B cell (primary cell): ENCODE measurements at regions not wholly inside any gene's neighbourhood (a gene's known extent, or its start where the extent isn't known, plus 50 kb on each side); places are given as distances from the start of the nearest gene placed in this dataset.

Experiments
- ATAC-seq: fragments of 200-7000 bp; cut with Tn5 transposase; one replicate; pipeline ENCODE4 v1.10.0; 2021; ENCODE audit warnings: low read depth, mild to moderate bottlenecking, moderate number of reproducible peaks, moderate library complexity
- CTCF ChIA-PET: fragments of 350-600 bp; sonication (Branson Sonifier 250); formaldehyde crosslinking; loops from one replicate; lab custom pipeline; 2021; ENCODE audit warnings: antibody characterized with exemption, inconsistent platforms; lab: Charles Lee
- POLR2A ChIA-PET: fragments of 350-600 bp; sonication (Branson Sonifier 250); formaldehyde crosslinking; loops from one replicate; lab custom pipeline; 2021; ENCODE audit warnings: antibody characterized with exemption; lab: Charles Lee
- DNase-seq: peaks from one replicate; pipeline ENCODE4 v3.0.0; 2013
- H2AFZ ChIP-seq: 2 replicates; pipeline ENCODE4 v1.6.1; 2012; ENCODE audit warnings: mild to moderate bottlenecking, low read depth, low read length; ENCODE audit not compliant: insufficient read depth, poor library complexity, severe bottlenecking
- H3K27ac ChIP-seq, 2 donors: 1 replicate in 1 of 2; 2 replicates in 1 of 2; pipeline ENCODE4 v1.5.1; 2012 to 2013; ENCODE audit warnings: low read length in 2 of 2, mild to moderate bottlenecking in 2 of 2, moderate library complexity in 1 of 2
- H3K27me3 ChIP-seq, 4 experiments: fragments of 200-600 bp in 1 of 4; sonication (generic) in 1 of 4; replicated peaks in 1 of 4; 1 replicate in 2 of 4; 2 replicates in 2 of 4; pipeline versions ENCODE4 v1.6.1 to v1.7.0; 2013 to 2016; ENCODE audit warnings: low read length in 3 of 4, mild to moderate bottlenecking in 2 of 4, mixed read lengths in 1 of 4, moderate library complexity in 1 of 4; ENCODE audit not compliant: insufficient read depth in 4 of 4, control insufficient read depth in 3 of 4; ENCODE audit errors: control extremely low read depth in 1 of 4
- H3K36me3 ChIP-seq, 2 experiments: replicated peaks in 1 of 2; 1 replicate in 1 of 2; 2 replicates in 1 of 2; pipeline versions ENCODE4 v1.6.1 to v1.7.1; 2013; ENCODE audit warnings: low read length in 1 of 2; ENCODE audit not compliant: insufficient read depth in 2 of 2, control insufficient read depth in 1 of 2; ENCODE audit errors: control extremely low read depth in 1 of 2, extremely low read depth in 1 of 2
- H3K4me1 ChIP-seq, 2 donors: fragments of 200-600 bp in 1 of 2; sonication (generic) in 1 of 2; 1 replicate in 1 of 2; 2 replicates in 1 of 2; pipeline versions ENCODE4 v1.5.1 to v1.6.1; 2013 to 2017; ENCODE audit warnings: low read length in 2 of 2; ENCODE audit not compliant: control insufficient read depth in 2 of 2, insufficient read depth in 2 of 2
- H3K4me2 ChIP-seq: replicated peaks from 2 replicates; pipeline ENCODE3; 2012; ENCODE audit warnings: mild to moderate bottlenecking, low read depth, low read length; ENCODE audit not compliant: poor library complexity, severe bottlenecking
- H3K4me3 ChIP-seq, 5 experiments: fragments of 200-600 bp in 1 of 5; sonication (generic) in 1 of 5; 1 replicate in 3 of 5; 2 replicates in 2 of 5; pipeline versions ENCODE4 v1.5.1 to v1.7.0; 2011 to 2016; ENCODE audit warnings: low read length in 4 of 5, mild to moderate bottlenecking in 4 of 5, low read depth in 2 of 5, control low read depth in 1 of 5, moderate library complexity in 1 of 5; ENCODE audit not compliant: insufficient read depth in 1 of 5; ENCODE audit errors: control extremely low read depth in 1 of 5, extremely low read depth in 1 of 5
- H3K79me2 ChIP-seq: fragments of 200-600 bp; sonication (generic); one replicate; pipeline ENCODE4 v1.6.0; 2016; ENCODE audit warnings: low read length; ENCODE audit not compliant: control insufficient read depth, insufficient read depth
- H3K9ac ChIP-seq: fragments of 200-600 bp; sonication (generic); 2 replicates; pipeline ENCODE4 v1.6.1; 2017; ENCODE audit warnings: mild to moderate bottlenecking, low read length, moderate library complexity
- H3K9me3 ChIP-seq, 3 donors: one replicate each; pipeline versions ENCODE4 v1.6.1 to v1.7.1; 2013; ENCODE audit warnings: low read length in 2 of 3; ENCODE audit not compliant: control insufficient read depth in 2 of 3, insufficient read depth in 1 of 3; ENCODE audit errors: control extremely low read depth in 1 of 3
- H4K20me1 ChIP-seq: 2 replicates; pipeline ENCODE4 v1.6.0; 2012; ENCODE audit warnings: mild to moderate bottlenecking, low read length; ENCODE audit not compliant: insufficient read depth, control insufficient read depth, poor library complexity, severe bottlenecking
- H3K27ac Mint-ChIP-seq: one replicate; pipeline ENCODE4 v1.8.0; 2021; ENCODE audit warnings: mixed read lengths
- H3K27me3 Mint-ChIP-seq: one replicate; pipeline ENCODE4 v1.8.0; 2021; ENCODE audit warnings: mixed read lengths
- H3K4me1 Mint-ChIP-seq: one replicate; pipeline ENCODE4 v1.8.0; 2021; ENCODE audit warnings: mixed read lengths
- H3K4me3 Mint-ChIP-seq: one replicate; pipeline ENCODE4 v1.8.0; 2021; ENCODE audit warnings: mixed read lengths
- H3K9me3 Mint-ChIP-seq: one replicate; pipeline ENCODE4 v1.8.0; 2022; ENCODE audit warnings: mixed read lengths; ENCODE audit not compliant: insufficient read depth
- EZH2 ChIP-seq: IDR thresholded peaks from 2 replicates; pipeline ENCODE4 v1.6.1; 2012; ENCODE audit warnings: borderline replicate concordance, low read depth, mild to moderate bottlenecking, moderate library complexity, low read length; ENCODE audit not compliant: insufficient read depth, poor library complexity, severe bottlenecking
- WGBS: methylation state at CpG from one replicate; pipeline ENCODE4 v1.1.5; 2013; ENCODE audit warnings: missing lambda C conversion rate; ENCODE audit not compliant: insufficient coverage; 5-methylcytosine and 5-hydroxymethylcytosine counted together
- intact Hi-C: fragments of 100-400 bp; cut with micrococcal nuclease; formaldehyde crosslinking; loops from one replicate; pipeline ENCODE4 v1.10.0; 2022
- TF ChIP-seq, protein P1 (sequence below): fragments of 200-600 bp; IDR thresholded peaks from one replicate; pipeline ENCODE4 v1.8.0; 2022; ENCODE audit warnings: antibody characterized with exemption, mild to moderate bottlenecking

GRCh38 chr4:33746979-33747378 is 2497.3 kb downstream of the ARAP2 start:
- DNase-seq (no peak), ATAC-seq (no peak)
- Histone ChIP-seq H3K4me3 (no peak overlapping the region), H3K9me3 (peaks cover 0 to 3% (median 0%) of the 10 kb centered on the region in 3 donors), H3K27me3 (no peaks in the 10 kb centered on the region), H3K36me3 (no peaks in the 10 kb centered on the region), H4K20me1 (no peaks in the 10 kb centered on the region), H3K79me2 (no peaks in the 10 kb centered on the region), H3K27ac (no peak overlapping the region), H3K4me2 (no peak overlapping the region), H3K4me1 (no peaks in the 10 kb centered on the region), H2AFZ (no peak overlapping the region), H3K9ac (no peak overlapping the region)
- CTCF ChIA-PET, result no interaction called here
- WGBS, result 63% methylated on average over 1 of the region's 2 CpGs
- POLR2A ChIA-PET, result no interaction called here
- Mint-ChIP-seq H3K4me3 (no peak overlapping the region), H3K4me1 (no peaks in the 10 kb centered on the region), H3K27ac (no peak overlapping the region), H3K27me3 (no peaks in the 10 kb centered on the region), H3K9me3 (peaks cover 2% of the 10 kb centered on the region)
- no peak for TF ChIP-seq EZH2
- TF ChIP-seq, protein P1, sequence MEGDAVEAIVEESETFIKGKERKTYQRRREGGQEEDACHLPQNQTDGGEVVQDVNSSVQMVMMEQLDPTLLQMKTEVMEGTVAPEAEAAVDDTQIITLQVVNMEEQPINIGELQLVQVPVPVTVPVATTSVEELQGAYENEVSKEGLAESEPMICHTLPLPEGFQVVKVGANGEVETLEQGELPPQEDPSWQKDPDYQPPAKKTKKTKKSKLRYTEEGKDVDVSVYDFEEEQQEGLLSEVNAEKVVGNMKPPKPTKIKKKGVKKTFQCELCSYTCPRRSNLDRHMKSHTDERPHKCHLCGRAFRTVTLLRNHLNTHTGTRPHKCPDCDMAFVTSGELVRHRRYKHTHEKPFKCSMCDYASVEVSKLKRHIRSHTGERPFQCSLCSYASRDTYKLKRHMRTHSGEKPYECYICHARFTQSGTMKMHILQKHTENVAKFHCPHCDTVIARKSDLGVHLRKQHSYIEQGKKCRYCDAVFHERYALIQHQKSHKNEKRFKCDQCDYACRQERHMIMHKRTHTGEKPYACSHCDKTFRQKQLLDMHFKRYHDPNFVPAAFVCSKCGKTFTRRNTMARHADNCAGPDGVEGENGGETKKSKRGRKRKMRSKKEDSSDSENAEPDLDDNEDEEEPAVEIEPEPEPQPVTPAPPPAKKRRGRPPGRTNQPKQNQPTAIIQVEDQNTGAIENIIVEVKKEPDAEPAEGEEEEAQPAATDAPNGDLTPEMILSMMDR, result no peak
- intact Hi-C loops, result no loop called here

GRCh38 chr4:33751050-33751449 is 2493.3 kb downstream of the ARAP2 start:
- Histone ChIP-seq H3K4me1 (no peaks in the 10 kb centered on the region), H3K9me3 (peaks cover 0 to 3% (median 0%) of the 10 kb centered on the region in 3 donors), H3K79me2 (no peaks in the 10 kb centered on the region), H3K27me3 (no peaks in the 10 kb centered on the region), H3K36me3 (no peaks in the 10 kb centered on the region), H3K9ac (no peak overlapping the region), H3K27ac (no peak overlapping the region), H2AFZ (no peak overlapping the region), H3K4me3 (no peak overlapping the region), H3K4me2 (no peak overlapping the region), H4K20me1 (no peaks in the 10 kb centered on the region)
- ATAC-seq (no peak), DNase-seq (no peak)
- ChIA-PET POLR2A (no interaction called here), CTCF (no interaction called here)
- Mint-ChIP-seq H3K27ac (no peak overlapping the region), H3K4me3 (no peak overlapping the region), H3K9me3 (no peaks in the 10 kb centered on the region), H3K27me3 (no peaks in the 10 kb centered on the region), H3K4me1 (no peaks in the 10 kb centered on the region)
- intact Hi-C loops, result no loop called here
- no CpG with 5 or more reads among the region's 3 CpGs for WGBS
- no peak for TF ChIP-seq EZH2
- TF ChIP-seq, protein P1, result no peak
